ENCODE measurements at regions not wholly inside any gene's neighbourhood (a gene's known extent, or its start where the extent isn't known, plus 50 kb on each side); places are given as distances from the start of the nearest gene placed in this dataset.

GRCh38 chr7:91798425-91798824 is 82.1 kb downstream of the MTERF1 start:
- no peak for DNase-seq

GRCh38 chr7:91800389-91800788 is 80.1 kb downstream of the MTERF1 start:
- no peak for DNase-seq

GRCh38 chr7:91801331-91801983 is 79.0 kb downstream of the MTERF1 start:
- no peak for DNase-seq

- DNase-seq: no peak
These were observed 69.3 kb downstream of the MTERF1 start for GRCh38 chr7:91811236-91811635.

GRCh38 chr7:91811641-91812040 is 68.9 kb downstream of the MTERF1 start:
- no peak for DNase-seq

- DNase-seq: no peak
These were observed 68.1 kb downstream of the MTERF1 start for GRCh38 chr7:91812388-91812787.

GRCh38 chr7:91814189-91814588 is 66.3 kb downstream of the MTERF1 start:
- no peak for DNase-seq
